ENCODE measurements at regions not wholly inside any gene's neighbourhood (a gene's known extent, or its start where the extent isn't known, plus 50 kb on each side); places are given as distances from the start of the nearest gene placed in this dataset.

DNA sequence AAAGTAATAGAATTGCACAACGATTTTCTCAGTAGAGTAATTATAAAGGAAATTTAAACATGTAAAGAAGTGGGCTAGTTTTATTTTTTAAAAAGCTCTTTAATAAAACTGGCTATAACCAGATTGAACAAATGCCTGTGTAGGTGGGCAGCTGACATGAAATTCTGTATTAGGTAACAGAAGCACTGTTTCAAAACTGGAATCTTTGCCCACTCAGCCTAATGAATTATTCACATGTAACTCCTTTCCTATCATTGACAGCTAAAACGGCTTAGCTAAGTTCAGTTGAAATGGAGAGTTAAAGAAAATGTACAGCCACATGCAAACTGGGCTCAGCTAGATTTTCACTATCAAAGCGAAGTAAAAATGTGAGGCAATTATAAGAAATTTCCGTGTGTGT lies 1300.1 kb upstream of the ACO1 start:
- Histone ChIP-seq H3K9ac (ENCODE audit: insufficient read depth, low read depth, low read length) (no peak overlapping the region), H3K9me3 (ENCODE audit: low read length) (no peaks in the 10 kb centered on the region), H3K4me1 (ENCODE audit: insufficient read depth, low read length) (no peaks in the 10 kb centered on the region), H3K79me2 (ENCODE audit: insufficient read depth, low read length) (no peaks in the 10 kb centered on the region), H3K4me2 (ENCODE audit: low read depth, low read length) (no peak overlapping the region), H3K36me3 (replicated peaks in 1 of 2; ENCODE audit: control insufficient read depth in 1 of 2, insufficient read depth in 2 of 2, low read length in 2 of 2) (no peaks in the 10 kb centered on the region), H3K27ac (ENCODE audit: extremely low read length, insufficient read depth, low read length) (no peak overlapping the region), H3K4me3 (replicated peaks in 1 of 3; ENCODE audit: insufficient read depth in 1 of 3, low read depth in 2 of 3, low read length in 3 of 3) (no peak overlapping the region), H4K20me1 (ENCODE audit: insufficient read depth, low read length) (no peaks in the 10 kb centered on the region), H2AFZ (ENCODE audit: low read length) (no peak overlapping the region), H3K27me3 (ENCODE audit: control insufficient read depth in 1 of 2, insufficient read depth in 2 of 2, low read length in 2 of 2) (no peaks in the 10 kb centered on the region)
- intact Hi-C loops (cut with micrococcal nuclease; ENCODE audit: unreplicated experiment) = no loop called here
- WGBS (ENCODE audit: low lambda C conversion rate) = 2% methylated on average over 4 of the region's 4 CpGs
- in situ Hi-C loops (cut with HindIII; ENCODE audit: extremely low pct_ligation_motif_present, low pct_unique_long_range_greater_than_20kb) = no loop called here
- ChIA-PET CTCF (ENCODE audit: low intra/inter-chr PET ratio, low total read pairs) (no interaction called here), POLR2A (no interaction called here)
- no TSS peak for BruUV-seq (replicated peaks)
- ATAC-seq = no peak
- FAIRE-seq = no peak
- DNase-seq (ENCODE audit: low spot score) = no peak
- TF ChIP-seq HMG20B (CRISPR knock-in tag; conservative IDR thresholded peaks at IDR 0.05) (no peak), ONECUT2 (CRISPR knock-in tag; IDR thresholded peaks at IDR 0.05) (no peak), SALL2 (CRISPR knock-in tag; IDR thresholded peaks at IDR 0.05) (no peak), SMYD3 (CRISPR knock-in tag; IDR thresholded peaks at IDR 0.05) (no peak), MLXIP (CRISPR knock-in tag; IDR thresholded peaks at IDR 0.05; ENCODE audit: borderline replicate concordance) (no peak), ZNF609 (CRISPR knock-in tag; IDR thresholded peaks at IDR 0.05; ENCODE audit: borderline replicate concordance) (no peak), NBN (conservative IDR thresholded peaks at IDR 0.05) (no peak), CEBPG (CRISPR knock-in tag; IDR thresholded peaks at IDR 0.05) (no peak), MATR3 (CRISPR knock-in tag; IDR thresholded peaks at IDR 0.05) (no peak)
- TF ChIP-seq, protein P1, sequence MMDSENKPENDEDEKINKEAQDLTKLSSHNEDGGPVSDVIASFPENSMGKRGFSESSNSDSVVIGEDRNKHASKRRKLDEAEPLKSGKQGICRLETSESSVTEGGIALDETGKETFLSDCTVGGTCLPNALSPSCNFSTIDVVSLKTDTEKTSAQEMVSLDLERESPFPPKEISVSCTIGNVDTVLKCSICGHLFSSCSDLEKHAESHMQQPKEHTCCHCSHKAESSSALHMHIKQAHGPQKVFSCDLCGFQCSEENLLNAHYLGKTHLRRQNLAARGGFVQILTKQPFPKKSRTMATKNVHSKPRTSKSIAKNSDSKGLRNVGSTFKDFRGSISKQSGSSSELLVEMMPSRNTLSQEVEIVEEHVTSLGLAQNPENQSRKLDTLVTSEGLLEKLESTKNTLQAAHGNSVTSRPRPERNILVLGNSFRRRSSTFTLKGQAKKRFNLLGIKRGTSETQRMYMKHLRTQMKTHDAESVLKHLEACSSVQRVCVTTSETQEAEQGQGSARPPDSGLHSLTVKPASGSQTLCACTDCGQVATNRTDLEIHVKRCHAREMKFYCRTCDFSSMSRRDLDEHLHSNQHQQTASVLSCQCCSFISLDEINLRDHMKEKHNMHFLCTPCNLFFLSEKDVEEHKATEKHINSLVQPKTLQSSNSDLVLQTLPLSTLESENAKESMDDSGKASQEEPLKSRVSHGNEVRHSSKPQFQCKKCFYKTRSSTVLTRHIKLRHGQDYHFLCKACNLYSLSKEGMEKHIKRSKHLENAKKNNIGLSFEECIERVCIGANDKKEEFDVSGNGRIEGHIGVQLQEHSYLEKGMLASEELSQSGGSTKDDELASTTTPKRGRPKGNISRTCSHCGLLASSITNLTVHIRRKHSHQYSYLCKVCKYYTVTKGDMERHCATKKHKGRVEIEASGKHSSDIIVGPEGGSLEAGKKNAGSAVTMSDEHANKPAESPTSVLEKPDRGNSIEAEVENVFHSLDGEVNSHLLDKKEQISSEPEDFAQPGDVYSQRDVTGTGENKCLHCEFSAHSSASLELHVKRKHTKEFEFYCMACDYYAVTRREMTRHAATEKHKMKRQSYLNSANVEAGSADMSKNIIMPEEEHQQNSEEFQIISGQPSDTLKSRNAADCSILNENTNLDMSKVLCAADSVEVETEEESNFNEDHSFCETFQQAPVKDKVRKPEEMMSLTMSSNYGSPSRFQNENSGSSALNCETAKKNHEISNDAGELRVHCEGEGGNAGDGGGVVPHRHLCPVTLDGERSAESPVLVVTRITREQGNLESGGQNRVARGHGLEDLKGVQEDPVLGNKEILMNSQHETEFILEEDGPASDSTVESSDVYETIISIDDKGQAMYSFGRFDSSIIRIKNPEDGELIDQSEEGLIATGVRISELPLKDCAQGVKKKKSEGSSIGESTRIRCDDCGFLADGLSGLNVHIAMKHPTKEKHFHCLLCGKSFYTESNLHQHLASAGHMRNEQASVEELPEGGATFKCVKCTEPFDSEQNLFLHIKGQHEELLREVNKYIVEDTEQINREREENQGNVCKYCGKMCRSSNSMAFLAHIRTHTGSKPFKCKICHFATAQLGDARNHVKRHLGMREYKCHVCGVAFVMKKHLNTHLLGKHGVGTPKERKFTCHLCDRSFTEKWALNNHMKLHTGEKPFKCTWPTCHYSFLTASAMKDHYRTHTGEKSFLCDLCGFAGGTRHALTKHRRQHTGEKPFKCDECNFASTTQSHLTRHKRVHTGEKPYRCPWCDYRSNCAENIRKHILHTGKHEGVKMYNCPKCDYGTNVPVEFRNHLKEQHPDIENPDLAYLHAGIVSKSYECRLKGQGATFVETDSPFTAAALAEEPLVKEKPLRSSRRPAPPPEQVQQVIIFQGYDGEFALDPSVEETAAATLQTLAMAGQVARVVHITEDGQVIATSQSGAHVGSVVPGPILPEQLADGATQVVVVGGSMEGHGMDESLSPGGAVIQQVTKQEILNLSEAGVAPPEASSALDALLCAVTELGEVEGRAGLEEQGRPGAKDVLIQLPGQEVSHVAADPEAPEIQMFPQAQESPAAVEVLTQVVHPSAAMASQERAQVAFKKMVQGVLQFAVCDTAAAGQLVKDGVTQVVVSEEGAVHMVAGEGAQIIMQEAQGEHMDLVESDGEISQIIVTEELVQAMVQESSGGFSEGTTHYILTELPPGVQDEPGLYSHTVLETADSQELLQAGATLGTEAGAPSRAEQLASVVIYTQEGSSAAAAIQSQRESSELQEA (CRISPR knock-in tag; IDR thresholded peaks at IDR 0.05; ENCODE audit: not compliant biosample characterization) = no peak
